CD14-positive monocyte (primary cell): ENCODE measurements at regions not wholly inside any gene's neighbourhood (a gene's known extent, or its start where the extent isn't known, plus 50 kb on each side); places are given as distances from the start of the nearest gene placed in this dataset.

Experiments used
- DNase-seq, 3 donors: peaks; one replicate each; pipeline ENCODE4 v3.0.0-alpha.2; 2011 to 2022
- H2AFZ ChIP-seq: 2 replicates; pipeline ENCODE4 v1.6.0; 2012; ENCODE audit warnings: mild to moderate bottlenecking, low read depth, low read length, inconsistent platforms; ENCODE audit not compliant: insufficient read depth, poor library complexity, severe bottlenecking
- H3K27ac ChIP-seq, 2 donors: 1 replicate in 1 of 2; 2 replicates in 1 of 2; pipeline ENCODE4 v1.5.1; 2012 to 2013; ENCODE audit warnings: low read length in 2 of 2, control low read depth in 1 of 2, inconsistent platforms in 1 of 2, low read depth in 1 of 2, mild to moderate bottlenecking in 1 of 2
- H3K27me3 ChIP-seq, 2 donors: one replicate each; pipeline versions ENCODE4 v1.6.0 to v1.6.1; 2011 to 2013; ENCODE audit warnings: low read length in 2 of 2; ENCODE audit not compliant: control insufficient read depth in 2 of 2, insufficient read depth in 2 of 2
- H3K36me3 ChIP-seq, 2 donors: replicated peaks in 1 of 2; 1 replicate in 1 of 2; 2 replicates in 1 of 2; pipeline versions ENCODE4 v1.5.1 to v1.6.1; 2012 to 2013; ENCODE audit warnings: low read length in 2 of 2, control low read depth in 1 of 2, inconsistent platforms in 1 of 2, mild to moderate bottlenecking in 1 of 2; ENCODE audit not compliant: insufficient read depth in 2 of 2, control insufficient read depth in 1 of 2
- H3K4me1 ChIP-seq, 2 donors: 1 replicate in 1 of 2; 2 replicates in 1 of 2; pipeline versions ENCODE4 v1.5.1 to v1.6.1; 2012 to 2013; ENCODE audit warnings: low read length in 2 of 2, control low read depth in 1 of 2, inconsistent platforms in 1 of 2, mild to moderate bottlenecking in 1 of 2, moderate library complexity in 1 of 2; ENCODE audit not compliant: insufficient read depth in 2 of 2, control insufficient read depth in 1 of 2
- H3K4me2 ChIP-seq: replicated peaks from 2 replicates; pipeline ENCODE3; 2012; ENCODE audit warnings: low read length, moderate library complexity, mild to moderate bottlenecking; ENCODE audit not compliant: poor library complexity, severe bottlenecking; ENCODE audit errors: extremely low read depth
- H3K4me3 ChIP-seq, 3 experiments: fragments of 200-600 bp in 1 of 3; sonication (generic) in 1 of 3; replicated peaks in 1 of 3; 1 replicate in 2 of 3; 2 replicates in 1 of 3; pipeline ENCODE4 v1.5.1; 2011 to 2013; ENCODE audit warnings: low read length in 3 of 3, mild to moderate bottlenecking in 3 of 3, control low read depth in 2 of 3, low read depth in 2 of 3, inconsistent platforms in 1 of 3, moderate library complexity in 1 of 3
- H3K79me2 ChIP-seq: 2 replicates; pipeline ENCODE4 v1.6.0; 2012; ENCODE audit warnings: mild to moderate bottlenecking, control low read depth, inconsistent platforms, low read length, moderate library complexity; ENCODE audit not compliant: insufficient read depth
- H3K9ac ChIP-seq: 2 replicates; pipeline ENCODE4 v1.6.0; 2017; ENCODE audit warnings: low read length, mild to moderate bottlenecking; ENCODE audit not compliant: insufficient read depth, poor library complexity, severe bottlenecking
- H3K9me3 ChIP-seq, 2 donors: replicated peaks in 1 of 2; 1 replicate in 1 of 2; 2 replicates in 1 of 2; pipeline versions ENCODE4 v1.5.1 to v1.6.1; 2012 to 2013; ENCODE audit warnings: low read length in 2 of 2, control low read depth in 1 of 2; ENCODE audit not compliant: control insufficient read depth in 1 of 2, insufficient read depth in 1 of 2
- H4K20me1 ChIP-seq: 2 replicates; pipeline ENCODE4 v1.6.0; 2012; ENCODE audit warnings: mild to moderate bottlenecking, low read length, control low read depth, moderate library complexity; ENCODE audit not compliant: insufficient read depth
- H3K27ac Mint-ChIP-seq, 7 donors: one replicate each; pipeline ENCODE4 v1.8.0; 2020; ENCODE audit warnings: mild to moderate bottlenecking in 7 of 7, mixed read lengths in 7 of 7, moderate library complexity in 6 of 7, inconsistent platforms in 2 of 7
- H3K27me3 Mint-ChIP-seq, 3 donors: one replicate each; pipeline ENCODE4 v1.8.0; 2021 to 2022; ENCODE audit warnings: low read depth in 3 of 3, mild to moderate bottlenecking in 3 of 3, mixed read lengths in 3 of 3, moderate library complexity in 3 of 3, inconsistent platforms in 1 of 3
- H3K36me3 Mint-ChIP-seq, 2 donors: one replicate each; pipeline ENCODE4 v1.8.0; 2020; ENCODE audit warnings: mixed read lengths in 2 of 2, inconsistent platforms in 1 of 2, mild to moderate bottlenecking in 1 of 2
- H3K4me1 Mint-ChIP-seq: one replicate; pipeline ENCODE4 v1.8.0; 2020; ENCODE audit warnings: mild to moderate bottlenecking, mixed read lengths
- H3K4me3 Mint-ChIP-seq, 2 donors: one replicate each; pipeline ENCODE4 v1.8.0; 2020; ENCODE audit warnings: mild to moderate bottlenecking in 2 of 2, mixed read lengths in 2 of 2, moderate library complexity in 1 of 2
- H3K9me3 Mint-ChIP-seq, 7 donors: one replicate each; pipeline ENCODE4 v1.8.0; 2020 to 2022; ENCODE audit warnings: mixed read lengths in 7 of 7, mild to moderate bottlenecking in 6 of 7, moderate library complexity in 6 of 7, inconsistent platforms in 2 of 7
- WGBS: methylation state at CpG from one replicate; pipeline ENCODE4 v1.1.5; 2013; ENCODE audit warnings: missing lambda C conversion rate; ENCODE audit not compliant: insufficient coverage; 5-methylcytosine and 5-hydroxymethylcytosine counted together
- intact Hi-C, 2 donors: fragments of 100-400 bp; cut with micrococcal nuclease; formaldehyde crosslinking; loops; one replicate each; pipeline versions ENCODE4 v1.15.0 to v1.15.1; 2023
- TF ChIP-seq, protein P1 (sequence below): fragments of 200-600 bp; IDR thresholded peaks from one replicate; pipeline ENCODE4 v1.8.0; 2022; ENCODE audit warnings: antibody characterized with exemption, mild to moderate bottlenecking

DNA sequence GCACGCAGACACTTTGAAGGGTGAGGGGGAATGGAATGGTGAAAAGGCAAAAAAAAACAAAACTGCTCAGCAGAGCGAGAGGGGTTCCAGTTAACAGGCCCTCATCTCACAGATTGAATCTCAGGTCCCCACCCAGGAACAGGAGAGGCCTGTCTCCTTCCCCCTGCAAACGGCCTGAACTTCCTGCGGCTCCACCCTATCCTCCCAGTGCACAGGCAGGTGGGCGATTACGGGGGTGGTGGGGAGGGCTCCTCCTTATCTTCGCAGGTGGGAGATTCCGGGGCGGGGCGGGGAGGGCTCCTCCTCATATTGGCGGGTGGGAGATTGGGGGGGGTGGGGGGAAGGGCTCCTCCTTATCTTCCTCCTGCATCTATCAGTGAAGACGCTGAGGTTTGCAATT, 129.0 kb downstream of the SOX4 start:
- H3K4me1 ChIP-seq: no peaks in the 10 kb centered on the region
- H3K9me3 ChIP-seq: no peaks in the 10 kb centered on the region
- Mint-ChIP-seq H3K36me3 (no peaks in the 10 kb centered on the region), H3K9me3 (peaks cover 1 to 5% (median 3%) of the 10 kb centered on the region in 7 donors), H3K27ac (no peak overlapping the region), H3K27me3 (peaks cover 0 to 2% (median 1%) of the 10 kb centered on the region in 3 donors), H3K4me3 (no peak overlapping the region), H3K4me1 (peaks cover 4% of the 10 kb centered on the region)
- H3K36me3 ChIP-seq: no peaks in the 10 kb centered on the region
- no peak overlapping the region for H3K9ac ChIP-seq
- no peak overlapping the region for H3K27ac ChIP-seq
- no peaks in the 10 kb centered on the region for H3K79me2 ChIP-seq
- no peak overlapping the region for H3K4me3 ChIP-seq
- intact Hi-C loops: no loop called here
- TF ChIP-seq, protein P1, sequence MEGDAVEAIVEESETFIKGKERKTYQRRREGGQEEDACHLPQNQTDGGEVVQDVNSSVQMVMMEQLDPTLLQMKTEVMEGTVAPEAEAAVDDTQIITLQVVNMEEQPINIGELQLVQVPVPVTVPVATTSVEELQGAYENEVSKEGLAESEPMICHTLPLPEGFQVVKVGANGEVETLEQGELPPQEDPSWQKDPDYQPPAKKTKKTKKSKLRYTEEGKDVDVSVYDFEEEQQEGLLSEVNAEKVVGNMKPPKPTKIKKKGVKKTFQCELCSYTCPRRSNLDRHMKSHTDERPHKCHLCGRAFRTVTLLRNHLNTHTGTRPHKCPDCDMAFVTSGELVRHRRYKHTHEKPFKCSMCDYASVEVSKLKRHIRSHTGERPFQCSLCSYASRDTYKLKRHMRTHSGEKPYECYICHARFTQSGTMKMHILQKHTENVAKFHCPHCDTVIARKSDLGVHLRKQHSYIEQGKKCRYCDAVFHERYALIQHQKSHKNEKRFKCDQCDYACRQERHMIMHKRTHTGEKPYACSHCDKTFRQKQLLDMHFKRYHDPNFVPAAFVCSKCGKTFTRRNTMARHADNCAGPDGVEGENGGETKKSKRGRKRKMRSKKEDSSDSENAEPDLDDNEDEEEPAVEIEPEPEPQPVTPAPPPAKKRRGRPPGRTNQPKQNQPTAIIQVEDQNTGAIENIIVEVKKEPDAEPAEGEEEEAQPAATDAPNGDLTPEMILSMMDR: no peak
- H2AFZ ChIP-seq: peak overlapping the region; percentile 50
- H4K20me1 ChIP-seq: no peaks in the 10 kb centered on the region
- no peak for DNase-seq
- H3K4me2 ChIP-seq: no peak overlapping the region
- no CpG with 5 or more reads among the region's 12 CpGs for WGBS
- no peaks in the 10 kb centered on the region for H3K27me3 ChIP-seq

DNA sequence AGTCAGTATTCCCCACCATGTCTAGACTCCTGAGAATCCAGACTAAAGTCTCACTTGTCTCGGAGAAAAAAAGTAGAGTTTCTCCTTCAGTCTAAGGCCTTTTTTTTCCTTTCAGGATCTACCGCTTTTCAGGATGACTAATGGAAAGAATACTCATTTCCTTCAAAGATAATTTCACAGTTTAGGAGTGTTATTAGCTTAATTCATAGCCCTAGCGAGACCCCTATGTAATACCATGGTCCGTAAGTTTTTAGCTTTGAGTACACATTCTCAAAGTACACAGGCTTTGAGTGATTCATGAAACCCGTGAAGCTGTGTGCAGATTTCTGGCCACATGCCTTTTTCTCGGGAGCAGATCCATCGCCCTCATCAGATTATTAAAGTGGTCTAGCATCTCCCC, 133.1 kb downstream of the SOX4 start:
- DNase-seq: no peak
- Mint-ChIP-seq H3K4me3 (no peak overlapping the region), H3K27ac (no peak overlapping the region), H3K27me3 (peaks cover 0 to 2% (median 0%) of the 10 kb centered on the region in 3 donors), H3K36me3 (no peaks in the 10 kb centered on the region), H3K4me1 (peaks cover 7% of the 10 kb centered on the region), H3K9me3 (no peaks in the 10 kb centered on the region)
- intact Hi-C loops: no loop called here
- no peak overlapping the region for H3K4me3 ChIP-seq
- H2AFZ ChIP-seq: no peak overlapping the region
- H3K36me3 ChIP-seq: no peaks in the 10 kb centered on the region
- no peak overlapping the region for H3K9ac ChIP-seq
- TF ChIP-seq, protein P1: no peak
- H3K79me2 ChIP-seq: no peaks in the 10 kb centered on the region
- H3K27me3 ChIP-seq: no peaks in the 10 kb centered on the region
- H3K27ac ChIP-seq: no peak overlapping the region
- no peaks in the 10 kb centered on the region for H3K4me1 ChIP-seq
- WGBS: 95% methylated on average over 3 of the region's 7 CpGs
- no peaks in the 10 kb centered on the region for H3K9me3 ChIP-seq
- no peaks in the 10 kb centered on the region for H4K20me1 ChIP-seq
- H3K4me2 ChIP-seq: no peak overlapping the region
